ENCODE measurements at regions not wholly inside any gene's neighbourhood (a gene's known extent, or its start where the extent isn't known, plus 50 kb on each side); places are given as distances from the start of the nearest gene placed in this dataset.
"Not testable (repeated sequence)": the region's sequence is repeated elsewhere in the genome, so short reads cannot be mapped to it uniquely, and the experiment has no call there.

DNA sequence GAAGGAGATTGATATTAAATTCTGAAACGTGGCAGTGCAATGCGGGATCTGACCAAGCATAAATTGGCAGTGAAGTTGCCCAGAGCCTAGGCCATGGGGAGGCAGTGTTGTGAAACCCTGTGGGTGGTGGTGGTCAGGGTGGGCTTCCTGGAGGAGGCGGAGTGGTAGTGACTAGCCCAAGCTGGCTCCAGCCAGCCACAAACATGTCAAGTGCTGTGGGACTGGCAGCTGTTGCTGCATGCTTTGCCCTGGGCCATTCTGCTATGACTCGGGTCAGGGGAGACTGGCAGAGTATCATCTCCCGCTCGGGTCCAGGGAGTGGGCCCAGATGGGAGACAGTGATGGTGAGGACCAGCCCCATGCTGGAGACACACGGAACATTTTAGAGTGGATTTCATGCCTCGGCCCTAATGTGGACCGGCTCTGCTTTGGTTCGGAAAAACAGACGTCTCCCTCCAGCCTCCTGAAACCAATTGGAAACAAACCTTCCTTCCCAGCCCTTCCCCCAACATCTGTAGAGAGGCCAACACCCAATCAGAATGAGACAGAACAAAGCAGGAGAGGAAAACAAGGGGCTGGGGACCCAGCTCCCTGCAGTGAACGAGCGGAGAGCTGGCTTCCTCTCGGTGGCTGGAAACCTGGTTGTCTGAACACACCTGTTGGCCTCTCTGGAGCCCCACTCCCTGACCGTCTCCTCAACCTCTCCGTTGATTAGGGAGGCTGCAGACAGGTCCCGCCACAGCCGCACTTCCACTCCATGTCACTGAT, 58.2 kb downstream of the TMEM270 start:
- DNase-seq = no peak

GRCh38 chr7:73919694-73920375, 58.9 kb downstream of the TMEM270 start:
- DNase-seq = no peak

DNA sequence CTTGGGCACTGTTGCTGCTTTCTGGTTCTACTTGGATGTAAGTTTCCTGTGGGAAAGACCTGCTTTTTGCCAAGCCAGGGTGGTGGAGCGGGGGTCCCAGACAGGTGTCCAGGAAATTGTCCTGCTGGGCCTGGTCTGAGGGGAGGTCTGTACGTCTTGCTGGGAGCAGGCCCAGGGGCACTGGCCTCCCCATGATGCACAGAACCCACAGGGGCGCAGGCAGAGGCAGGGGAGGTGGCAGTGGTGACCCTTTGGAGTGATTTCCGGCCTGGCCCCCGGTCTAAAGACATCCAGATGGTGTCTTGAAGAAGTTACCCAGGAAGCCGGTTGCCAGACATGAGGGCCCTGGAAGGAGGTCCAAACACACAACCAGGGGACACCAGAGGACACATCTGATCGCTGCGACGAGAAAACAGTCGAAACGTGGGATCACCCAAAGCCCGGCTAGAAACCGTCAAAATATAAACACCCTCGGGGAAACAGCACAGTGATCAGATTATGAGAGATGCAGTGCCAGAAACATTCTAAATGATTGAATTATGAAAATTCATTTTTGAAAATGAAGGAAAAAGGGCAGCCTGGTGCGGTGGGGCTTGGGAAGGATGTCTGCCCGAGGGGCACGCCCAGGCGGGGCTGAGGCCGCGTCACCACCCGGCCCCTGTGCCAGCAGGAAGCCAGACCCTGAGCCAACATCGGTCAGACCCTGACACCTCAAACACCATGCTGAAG, 59.6 kb downstream of the TMEM270 start:
- DNase-seq = no peak

GRCh38 chr7:73921623-73922528, 60.9 kb downstream of the TMEM270 start:
- DNase-seq = no peak

DNA sequence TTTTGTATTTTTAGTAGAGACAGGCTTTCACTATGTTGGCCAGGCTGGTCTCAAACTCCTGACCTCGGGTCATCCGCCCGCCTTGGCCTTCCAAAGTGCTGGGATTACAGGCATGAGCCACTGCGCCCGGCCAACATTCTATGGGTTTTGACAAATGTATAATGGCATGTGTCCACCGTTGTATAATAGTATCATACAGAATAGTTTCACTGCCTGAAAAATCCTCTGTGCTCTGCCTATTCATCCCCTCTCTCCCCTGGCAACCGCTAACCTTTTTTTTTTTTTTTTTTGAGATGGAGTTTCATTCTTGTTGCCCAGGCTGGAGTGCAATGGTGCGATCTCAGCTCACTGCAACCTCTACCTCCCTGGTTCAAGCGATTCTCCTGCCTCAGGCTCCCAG, 67.7 kb downstream of the TMEM270 start:
- not testable (repeated sequence) for DNase-seq

GRCh38 chr7:73931502-73931901, 70.5 kb downstream of the TMEM270 start:
- no peak for DNase-seq

DNA sequence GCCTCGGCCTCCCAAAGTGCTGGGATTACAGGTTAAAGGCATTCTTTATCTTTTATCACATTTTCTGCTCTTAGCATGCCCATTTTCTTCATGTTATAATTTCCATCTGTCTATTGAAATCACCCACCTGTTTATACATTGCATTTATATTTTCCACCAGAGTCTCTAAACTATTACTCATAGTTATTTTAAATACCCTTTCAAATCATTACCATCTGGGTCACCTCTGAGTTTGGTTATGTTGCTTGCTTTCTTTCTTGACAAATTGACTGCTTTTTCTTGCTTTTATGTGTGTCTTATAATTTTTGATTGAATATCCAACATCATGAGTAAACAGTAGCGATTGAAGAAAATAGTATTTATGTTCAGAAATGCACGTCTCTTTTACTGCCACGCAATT, 71.4 kb downstream of the TMEM270 start:
- peak; percentile 23 for DNase-seq

DNA sequence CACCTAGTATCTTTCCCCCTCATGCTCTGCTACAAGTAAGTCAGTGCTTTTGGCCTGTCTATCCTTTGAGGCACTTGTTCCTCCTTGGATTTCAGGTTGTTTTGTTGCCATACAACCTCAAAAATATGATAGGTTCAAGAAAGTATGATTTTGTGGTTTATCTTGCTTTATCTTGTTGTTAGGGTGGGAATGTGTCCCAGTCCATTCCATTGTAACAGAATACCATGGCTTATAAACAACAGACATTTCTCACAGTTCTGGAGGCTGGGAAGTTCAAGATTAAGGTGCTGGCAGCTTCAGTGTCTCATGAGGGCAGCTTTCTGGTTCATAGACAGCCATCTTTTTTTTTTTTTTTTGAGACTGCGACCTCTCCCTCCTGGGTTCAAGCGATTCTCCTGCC, 72.1 kb downstream of the TMEM270 start:
- DNase-seq = no peak

DNA sequence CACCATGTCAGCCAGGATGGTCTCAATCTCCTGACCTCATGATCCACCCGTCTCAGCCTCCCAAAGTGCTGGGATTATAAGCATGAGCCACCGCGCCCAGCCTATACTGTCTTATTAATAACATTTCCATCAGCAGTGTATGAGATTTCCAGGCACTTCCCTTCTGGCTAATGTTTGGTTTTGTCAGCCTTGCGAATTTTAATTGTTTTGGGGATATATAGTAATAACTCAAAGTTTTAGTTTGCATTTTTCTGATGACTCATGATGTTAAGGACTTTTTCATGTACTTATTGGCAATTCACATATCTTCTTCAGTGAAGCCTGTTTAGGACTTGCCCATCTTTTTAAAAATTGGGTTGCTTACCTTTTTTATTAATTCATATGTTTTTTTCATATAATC, 76.0 kb downstream of the TMEM270 start:
- peak; percentile 33 for DNase-seq

GRCh38 chr7:73937650-73938049, 76.7 kb downstream of the TMEM270 start:
- DNase-seq = peak; percentile 54

DNA sequence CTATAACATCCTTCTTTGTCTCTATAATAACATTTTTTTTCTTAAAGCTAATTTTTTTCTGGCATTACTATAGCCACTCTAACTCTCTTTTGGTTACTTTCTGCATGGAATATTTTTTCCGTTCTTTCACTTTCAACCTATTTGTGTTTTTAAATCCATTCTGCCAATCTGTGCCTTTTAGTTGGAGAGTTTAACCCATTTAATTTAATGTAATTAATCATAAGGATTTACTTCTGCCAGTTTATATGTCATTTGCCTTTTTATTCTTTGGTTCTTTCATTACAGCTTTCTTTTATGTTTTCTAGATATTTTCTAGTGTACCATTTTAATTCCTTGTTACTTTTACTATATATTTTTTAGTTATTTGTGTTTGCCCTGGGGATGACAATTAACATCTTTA, 78.6 kb downstream of the TMEM270 start:
- DNase-seq = no peak

DNA sequence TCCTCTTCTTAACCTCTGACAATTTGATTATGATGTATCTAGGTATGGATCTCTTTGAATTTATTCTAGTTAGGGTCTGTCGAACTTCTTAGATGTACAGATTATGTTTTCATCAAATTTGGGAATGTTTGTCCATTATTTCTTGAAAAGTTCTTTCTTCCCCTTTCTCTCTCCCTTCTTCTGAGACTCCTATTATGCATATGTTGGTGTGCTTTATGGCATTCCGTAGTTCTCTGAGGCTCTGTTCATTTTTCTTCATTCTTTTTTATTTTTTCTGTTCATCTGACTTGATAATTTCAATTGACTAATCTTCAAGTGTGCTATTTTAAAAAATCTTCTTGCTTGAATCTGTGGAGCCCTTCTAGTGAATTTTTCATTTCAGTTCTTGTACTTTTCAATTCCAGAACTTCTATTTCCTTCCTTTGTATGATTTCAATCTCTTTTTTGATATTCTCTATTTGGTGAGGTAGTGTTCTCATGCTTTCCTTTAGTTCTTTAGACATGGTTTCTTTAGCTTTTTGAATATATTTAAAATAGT, 79.8 kb downstream of the TMEM270 start:
- DNase-seq = no peak

GRCh38 chr7:73941836-73942551, 81.0 kb downstream of the TMEM270 start:
- DNase-seq = peak; percentile 81

DNA sequence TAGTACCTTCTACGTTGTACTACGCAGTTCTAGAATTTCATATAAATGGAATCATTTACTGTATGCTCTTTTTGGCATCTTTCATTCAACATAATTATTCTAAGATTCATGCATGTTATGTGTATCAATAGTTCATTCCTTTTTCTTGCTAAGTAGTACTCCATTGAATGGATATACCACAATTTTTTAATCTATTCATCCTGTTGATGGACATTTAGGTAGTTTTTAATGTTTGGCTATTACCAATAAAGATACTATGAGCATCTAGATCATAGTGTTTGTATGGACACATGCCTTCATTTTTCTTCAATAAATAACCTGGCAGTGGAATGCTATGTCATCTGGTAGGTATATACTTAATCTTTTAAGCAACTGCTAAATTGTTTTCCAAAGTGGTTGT, 83.0 kb upstream of the ELN start:
- DNase-seq = no peak

DNA sequence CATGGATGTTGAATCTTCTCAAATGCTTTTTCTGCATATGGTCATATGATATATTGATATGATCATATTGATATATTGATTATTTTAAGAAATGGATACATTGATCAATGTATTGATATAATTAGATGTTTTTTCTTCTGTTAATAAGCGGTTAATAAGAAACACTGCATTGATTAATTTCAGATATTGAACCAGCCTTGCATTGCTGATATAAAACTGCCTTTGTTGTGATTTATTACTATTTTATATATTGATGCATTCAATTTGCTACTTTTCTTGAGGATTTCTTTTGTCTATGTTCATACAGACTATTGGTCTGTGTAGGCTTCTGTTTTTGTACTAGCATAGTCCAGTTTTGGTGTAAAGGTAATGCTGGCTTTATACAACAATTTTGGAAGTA, 79.7 kb upstream of the ELN start:
- DNase-seq = no peak

GRCh38 chr7:73952266-73952665, 75.7 kb upstream of the ELN start:
- no peak for DNase-seq

- no peak for DNase-seq
Measured at GRCh38 chr7:73954181-73954580, 73.8 kb upstream of the ELN start.

DNA sequence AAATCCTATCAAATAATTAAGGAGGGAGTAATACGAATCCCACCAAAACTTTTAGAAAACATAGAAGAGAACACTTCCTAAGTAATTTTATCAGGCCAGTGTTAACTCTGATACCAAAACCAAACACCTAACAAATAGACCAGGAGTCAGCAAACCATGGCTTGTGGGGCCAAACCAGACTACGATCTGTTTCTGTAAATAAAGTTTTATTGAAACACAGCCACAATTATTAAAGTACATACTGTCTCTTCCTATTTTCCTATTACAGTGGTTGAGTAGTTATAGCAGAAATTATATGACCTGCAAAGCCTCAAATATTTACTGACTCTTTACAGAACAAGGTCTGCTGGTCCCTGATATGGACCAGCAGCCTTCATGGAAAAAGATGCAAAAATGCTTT, 73.1 kb upstream of the ELN start:
- no peak for DNase-seq

- DNase-seq = no peak
Measured at GRCh38 chr7:73960548-73960947, 67.4 kb upstream of the ELN start.

GRCh38 chr7:73961991-73962390, 66.0 kb upstream of the ELN start:
- not testable (repeated sequence) for DNase-seq

DNA sequence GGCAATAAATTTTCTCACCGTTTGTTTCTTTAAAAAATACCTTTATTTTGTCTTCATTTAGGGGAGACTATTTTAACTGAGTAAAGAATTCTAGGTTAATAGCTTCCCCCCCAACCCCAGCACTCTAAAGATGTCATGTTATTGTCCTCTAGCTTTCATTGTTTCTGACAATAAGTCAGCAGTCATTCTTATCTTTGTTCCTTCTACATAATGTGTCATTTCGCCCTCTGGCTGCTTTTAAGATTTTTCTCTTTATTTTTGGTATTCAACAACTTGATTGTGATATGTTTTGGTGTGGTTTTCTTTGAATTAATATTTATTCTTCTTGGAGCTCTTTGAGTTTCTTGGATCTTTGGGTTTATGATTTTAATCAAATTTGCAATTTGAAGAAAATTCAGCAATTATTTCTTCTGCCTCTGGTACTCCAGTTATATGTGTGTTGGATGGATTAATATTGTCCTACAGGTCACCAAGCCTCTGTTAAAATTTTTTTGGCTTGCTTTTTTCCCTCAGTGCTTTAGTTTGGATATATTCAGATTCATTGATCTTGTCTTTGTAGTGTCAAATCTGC, 64.6 kb upstream of the ELN start:
- DNase-seq = no peak

DNA sequence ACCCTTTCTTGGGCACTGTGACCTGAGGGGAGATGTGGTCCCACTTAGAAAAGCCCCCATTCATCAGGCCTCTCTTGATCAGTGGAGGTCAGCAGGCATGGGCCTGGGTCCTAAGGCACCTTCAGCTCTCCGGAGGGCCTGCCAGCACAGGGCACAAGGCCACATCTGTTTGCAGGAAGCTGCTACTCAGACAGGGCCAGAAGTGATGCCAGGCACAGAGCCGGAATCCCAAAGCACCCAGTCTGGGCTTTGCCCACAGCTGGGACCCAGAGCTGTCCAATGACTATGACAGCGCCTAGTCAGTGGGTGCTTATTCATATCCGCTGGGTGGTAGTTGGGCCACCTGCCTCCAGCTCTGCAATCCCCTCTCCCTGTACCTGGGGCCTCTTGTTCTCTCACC, 63.2 kb upstream of the ELN start:
- no peak for DNase-seq
